ENCODE measurements at regions not wholly inside any gene's neighbourhood (a gene's known extent, or its start where the extent isn't known, plus 50 kb on each side); places are given as distances from the start of the nearest gene placed in this dataset.

- DNase-seq: peak; percentile 92
Observed at GRCh38 chr3:146895026-146895749, 290.0 kb upstream of the PLSCR5 start.

- peak; percentile 12 for DNase-seq
Observed at GRCh38 chr3:146894406-146894805, 289.3 kb upstream of the PLSCR5 start.

GRCh38 chr3:146892041-146892440, 286.9 kb upstream of the PLSCR5 start:
- no peak for DNase-seq

GRCh38 chr3:146889626-146890025, 284.5 kb upstream of the PLSCR5 start:
- DNase-seq: no peak

GRCh38 chr3:146888176-146888575, 283.0 kb upstream of the PLSCR5 start:
- no peak for DNase-seq

GRCh38 chr3:146884721-146885120, 279.6 kb upstream of the PLSCR5 start:
- no peak for DNase-seq

GRCh38 chr3:146884296-146884695, 279.1 kb upstream of the PLSCR5 start:
- peak; percentile 74 for DNase-seq

- peak; percentile 34 for DNase-seq
Observed at GRCh38 chr3:146883288-146883687, 278.1 kb upstream of the PLSCR5 start.

- DNase-seq: peak; percentile 72
Observed at GRCh38 chr3:146881966-146882760, 277.0 kb upstream of the PLSCR5 start.

GRCh38 chr3:146881356-146881755, 276.2 kb upstream of the PLSCR5 start:
- no peak for DNase-seq

- DNase-seq: no peak
Observed at GRCh38 chr3:146873748-146874147, 268.6 kb upstream of the PLSCR5 start.

- no peak for DNase-seq
Observed at GRCh38 chr3:146865175-146865755, 260.1 kb upstream of the PLSCR5 start.

- no peak for DNase-seq
Observed at GRCh38 chr3:146861262-146861661, 256.1 kb upstream of the PLSCR5 start.

- no peak for DNase-seq
Observed at GRCh38 chr3:146854523-146854922, 249.4 kb upstream of the PLSCR5 start.

- no peak for DNase-seq
Observed at GRCh38 chr3:146851665-146852064, 246.5 kb upstream of the PLSCR5 start.

GRCh38 chr3:146845361-146845760, 240.2 kb upstream of the PLSCR5 start:
- DNase-seq: no peak

- no peak for DNase-seq
Observed at GRCh38 chr3:146843476-146843875, 238.3 kb upstream of the PLSCR5 start.

- DNase-seq: no peak
Observed at GRCh38 chr3:146839727-146840375, 234.7 kb upstream of the PLSCR5 start.

GRCh38 chr3:146838221-146838620, 233.1 kb upstream of the PLSCR5 start:
- DNase-seq: peak; percentile 10

GRCh38 chr3:146834917-146835316, 229.8 kb upstream of the PLSCR5 start:
- DNase-seq: peak; percentile 19

GRCh38 chr3:146832857-146833458, 227.8 kb upstream of the PLSCR5 start:
- DNase-seq: no peak

- no peak for DNase-seq
Observed at GRCh38 chr3:146831659-146832058, 226.5 kb upstream of the PLSCR5 start.

GRCh38 chr3:146830231-146830630, 225.1 kb upstream of the PLSCR5 start:
- no peak for DNase-seq
